ENCODE measurements at regions not wholly inside any gene's neighbourhood (a gene's known extent, or its start where the extent isn't known, plus 50 kb on each side); places are given as distances from the start of the nearest gene placed in this dataset.

DNA sequence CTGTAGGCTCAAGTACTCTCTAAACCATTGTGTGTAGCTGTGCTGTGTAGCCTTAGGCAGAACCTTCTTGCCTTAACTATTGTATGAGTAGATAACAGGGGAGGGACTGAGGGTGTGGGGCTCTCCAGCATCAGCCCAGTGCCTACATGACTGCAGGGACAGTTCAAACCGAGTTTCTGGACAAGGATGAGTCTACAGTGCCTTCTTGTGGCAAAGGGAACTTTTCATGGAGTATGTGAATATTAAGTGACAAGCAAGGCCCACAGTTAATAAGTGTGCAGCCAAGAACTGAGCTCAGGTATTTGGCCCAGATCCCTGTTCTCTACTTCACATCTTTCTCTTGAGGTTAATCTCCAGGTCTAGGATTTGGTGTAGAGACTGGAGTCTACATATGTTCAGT is 424.4 kb upstream of the LARGE1 start:
- H3K79me2 ChIP-seq (ENCODE audit: control insufficient read depth, insufficient read depth, low read length) = no peaks in the 10 kb centered on the region
- WGBS (ENCODE audit: insufficient coverage) = no CpG with 5 or more reads among the region's 1 CpG

DNA sequence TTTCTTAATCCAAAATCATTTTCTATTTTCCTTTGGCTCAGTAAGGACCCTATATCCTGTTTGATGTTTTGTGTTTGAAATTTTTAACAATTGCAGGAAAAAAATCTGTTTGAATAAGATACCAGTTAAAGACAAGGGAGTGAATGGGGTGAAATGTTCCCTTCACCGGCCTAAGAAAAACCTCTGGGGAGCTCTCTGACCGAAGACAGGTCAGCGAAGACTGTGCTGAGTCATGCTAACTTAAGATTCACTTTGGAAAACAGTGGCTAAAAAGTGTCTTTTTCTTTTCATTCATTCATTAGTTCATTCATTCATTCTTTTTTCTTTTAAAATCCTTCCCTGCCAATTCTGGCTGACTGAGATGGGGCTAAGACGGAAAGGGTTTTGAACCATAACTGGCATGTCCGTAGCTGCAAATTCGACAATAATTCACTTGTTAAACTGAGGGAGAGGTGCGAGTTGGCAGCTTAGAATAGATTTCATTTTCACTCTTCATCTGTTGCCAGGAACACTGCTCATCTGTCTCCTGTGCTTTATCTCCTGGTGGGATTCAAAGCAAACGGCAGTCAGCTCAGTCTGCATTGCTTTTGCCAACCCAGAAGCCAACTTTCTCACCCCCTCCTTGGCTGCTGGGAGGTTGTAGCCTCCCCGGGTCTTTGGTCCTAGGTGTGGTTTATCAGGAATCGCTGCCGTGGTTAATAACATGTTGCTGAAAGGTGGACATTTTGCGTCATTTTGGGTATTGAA is 434.0 kb upstream of the LARGE1 start:
- Histone ChIP-seq H2AFZ (ENCODE audit: insufficient read depth, low read depth, low read length, poor library complexity, severe bottlenecking) (no peak overlapping the region), H3K9ac (ENCODE audit: low read length) (no peak overlapping the region), H3K4me2 (replicated peaks; ENCODE audit: low read depth, low read length, poor library complexity, severe bottlenecking) (no peak overlapping the region), H3K27me3 (replicated peaks in 1 of 4; ENCODE audit: control extremely low read depth in 1 of 4, control insufficient read depth in 3 of 4, insufficient read depth in 4 of 4, low read length in 3 of 4) (peaks cover 0 to 6% (median 0%) of the 10 kb centered on the region in 4 experiments), H3K9me3 (ENCODE audit: control extremely low read depth in 1 of 3, control insufficient read depth in 2 of 3, insufficient read depth in 1 of 3, low read length in 2 of 3) (peaks cover 0 to 2% (median 0%) of the 10 kb centered on the region in 3 donors), H3K4me1 (ENCODE audit: control insufficient read depth in 2 of 2, insufficient read depth in 2 of 2, low read length in 2 of 2) (no peaks in the 10 kb centered on the region), H3K4me3 (ENCODE audit: control extremely low read depth in 1 of 5, extremely low read depth in 1 of 5, insufficient read depth in 1 of 5, low read depth in 2 of 5, low read length in 4 of 5) (no peak overlapping the region), H3K27ac (ENCODE audit: low read length in 2 of 2) (no peak overlapping the region), H3K79me2 (ENCODE audit: control insufficient read depth, insufficient read depth, low read length) (no peaks in the 10 kb centered on the region), H4K20me1 (ENCODE audit: control insufficient read depth, insufficient read depth, low read length, poor library complexity, severe bottlenecking) (no peaks in the 10 kb centered on the region), H3K36me3 (replicated peaks in 1 of 2; ENCODE audit: control extremely low read depth in 1 of 2, control insufficient read depth in 1 of 2, extremely low read depth in 1 of 2, insufficient read depth in 2 of 2, low read length in 1 of 2) (no peaks in the 10 kb centered on the region)
- no peak overlapping the region for H3K27ac Mint-ChIP-seq
- H3K4me3 Mint-ChIP-seq = no peak overlapping the region
- 68% methylated on average over 9 of the region's 12 CpGs for WGBS (ENCODE audit: insufficient coverage)
- no peaks in the 10 kb centered on the region for H3K9me3 Mint-ChIP-seq (ENCODE audit: insufficient read depth)
- ATAC-seq (ENCODE audit: low read depth) (no peak), DNase-seq (no peak)
- intact Hi-C loops (cut with micrococcal nuclease) = no loop called here
- peaks cover 3% of the 10 kb centered on the region for H3K27me3 Mint-ChIP-seq
- H3K4me1 Mint-ChIP-seq = no peaks in the 10 kb centered on the region
- TF ChIP-seq, protein P1, sequence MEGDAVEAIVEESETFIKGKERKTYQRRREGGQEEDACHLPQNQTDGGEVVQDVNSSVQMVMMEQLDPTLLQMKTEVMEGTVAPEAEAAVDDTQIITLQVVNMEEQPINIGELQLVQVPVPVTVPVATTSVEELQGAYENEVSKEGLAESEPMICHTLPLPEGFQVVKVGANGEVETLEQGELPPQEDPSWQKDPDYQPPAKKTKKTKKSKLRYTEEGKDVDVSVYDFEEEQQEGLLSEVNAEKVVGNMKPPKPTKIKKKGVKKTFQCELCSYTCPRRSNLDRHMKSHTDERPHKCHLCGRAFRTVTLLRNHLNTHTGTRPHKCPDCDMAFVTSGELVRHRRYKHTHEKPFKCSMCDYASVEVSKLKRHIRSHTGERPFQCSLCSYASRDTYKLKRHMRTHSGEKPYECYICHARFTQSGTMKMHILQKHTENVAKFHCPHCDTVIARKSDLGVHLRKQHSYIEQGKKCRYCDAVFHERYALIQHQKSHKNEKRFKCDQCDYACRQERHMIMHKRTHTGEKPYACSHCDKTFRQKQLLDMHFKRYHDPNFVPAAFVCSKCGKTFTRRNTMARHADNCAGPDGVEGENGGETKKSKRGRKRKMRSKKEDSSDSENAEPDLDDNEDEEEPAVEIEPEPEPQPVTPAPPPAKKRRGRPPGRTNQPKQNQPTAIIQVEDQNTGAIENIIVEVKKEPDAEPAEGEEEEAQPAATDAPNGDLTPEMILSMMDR (IDR thresholded peaks at IDR 0.05) = no peak
- no peak for TF ChIP-seq EZH2 (IDR thresholded peaks at IDR 0.05; ENCODE audit: borderline replicate concordance, insufficient read depth, low read depth, low read length, poor library complexity, severe bottlenecking)
- POLR2A ChIA-PET = no interaction called here
- CTCF ChIA-PET = no interaction called here

More for the DNA sequence above, 424.4 kb upstream of the LARGE1 start:
- no peak overlapping the region for H2AFZ ChIP-seq (ENCODE audit: insufficient read depth, low read depth, low read length, poor library complexity, severe bottlenecking)
- no peak overlapping the region for H3K4me3 ChIP-seq (ENCODE audit: control extremely low read depth in 1 of 5, extremely low read depth in 1 of 5, insufficient read depth in 1 of 5, low read depth in 2 of 5, low read length in 4 of 5)
- CTCF ChIA-PET = no interaction called here
- no peaks in the 10 kb centered on the region for H3K36me3 ChIP-seq (replicated peaks in 1 of 2; ENCODE audit: control extremely low read depth in 1 of 2, control insufficient read depth in 1 of 2, extremely low read depth in 1 of 2, insufficient read depth in 2 of 2, low read length in 1 of 2)
- H3K4me3 Mint-ChIP-seq = no peak overlapping the region
- intact Hi-C loops (cut with micrococcal nuclease) = no loop called here
- H4K20me1 ChIP-seq (ENCODE audit: control insufficient read depth, insufficient read depth, low read length, poor library complexity, severe bottlenecking) = no peaks in the 10 kb centered on the region
- no peaks in the 10 kb centered on the region for H3K4me1 ChIP-seq (ENCODE audit: control insufficient read depth in 2 of 2, insufficient read depth in 2 of 2, low read length in 2 of 2)
- H3K4me1 Mint-ChIP-seq = no peaks in the 10 kb centered on the region
- peaks cover 10% of the 10 kb centered on the region for H3K27me3 Mint-ChIP-seq
- peaks cover 2% of the 10 kb centered on the region for H3K9me3 Mint-ChIP-seq (ENCODE audit: insufficient read depth)
- no peak overlapping the region for H3K9ac ChIP-seq (ENCODE audit: low read length)
- H3K27me3 ChIP-seq (replicated peaks in 1 of 4; ENCODE audit: control extremely low read depth in 1 of 4, control insufficient read depth in 3 of 4, insufficient read depth in 4 of 4, low read length in 3 of 4) = no peaks in the 10 kb centered on the region
- H3K9me3 ChIP-seq (ENCODE audit: control extremely low read depth in 1 of 3, control insufficient read depth in 2 of 3, insufficient read depth in 1 of 3, low read length in 2 of 3) = peaks cover 0 to 3% (median 0%) of the 10 kb centered on the region in 3 donors
- no peak overlapping the region for H3K27ac Mint-ChIP-seq
- no peak for DNase-seq
- no peak overlapping the region for H3K27ac ChIP-seq (ENCODE audit: low read length in 2 of 2)
- TF ChIP-seq, protein P1 (IDR thresholded peaks at IDR 0.05) = no peak
- no peak for TF ChIP-seq EZH2 (IDR thresholded peaks at IDR 0.05; ENCODE audit: borderline replicate concordance, insufficient read depth, low read depth, low read length, poor library complexity, severe bottlenecking)
- H3K4me2 ChIP-seq (replicated peaks; ENCODE audit: low read depth, low read length, poor library complexity, severe bottlenecking) = no peak overlapping the region
- POLR2A ChIA-PET = no interaction called here
- ATAC-seq (ENCODE audit: low read depth) = no peak

Data from B cell (primary cell).